ENCODE measurements at regions not wholly inside any gene's neighbourhood (a gene's known extent, or its start where the extent isn't known, plus 50 kb on each side); places are given as distances from the start of the nearest gene placed in this dataset.

- DNase-seq (ENCODE audit: insufficient read length, low spot score) (no peak), FAIRE-seq (no peak)
- TF ChIP-seq POLR2A (IDR thresholded peaks at IDR 0.05; ENCODE audit: low read depth, low read length) = no peak
Observed at GRCh38 chr12:124687174-124687902, 119.9 kb upstream of the NCOR2 start.

GRCh38 chr12:124686370-124687173 is 119.2 kb upstream of the NCOR2 start:
- no peak for TF ChIP-seq POLR2A (IDR thresholded peaks at IDR 0.05; ENCODE audit: low read depth, low read length)
- FAIRE-seq (no peak), DNase-seq (ENCODE audit: insufficient read length, low spot score) (peak; percentile 46)

GRCh38 chr12:124685689-124686369 is 118.4 kb upstream of the NCOR2 start:
- no peak for TF ChIP-seq POLR2A (IDR thresholded peaks at IDR 0.05; ENCODE audit: low read depth, low read length)
- no peak for FAIRE-seq
- peak; percentile 54 for DNase-seq (ENCODE audit: insufficient read length, low spot score)

- FAIRE-seq (no peak), DNase-seq (ENCODE audit: insufficient read length, low spot score) (peak; percentile 59)
- TF ChIP-seq POLR2A (IDR thresholded peaks at IDR 0.05; ENCODE audit: low read depth, low read length) = no peak
Observed at GRCh38 chr12:124684971-124685688, 117.7 kb upstream of the NCOR2 start.

- no peak for DNase-seq (ENCODE audit: insufficient read length, low spot score)
- TF ChIP-seq POLR2A (IDR thresholded peaks at IDR 0.05; ENCODE audit: low read depth, low read length) = no peak
- FAIRE-seq = no peak
Observed at GRCh38 chr12:124684496-124684895, 117.1 kb upstream of the NCOR2 start.

GRCh38 chr12:124683152-124684124 is 116.0 kb upstream of the NCOR2 start:
- DNase-seq (ENCODE audit: insufficient read length, low spot score) (no peak), FAIRE-seq (no peak)
- no peak for TF ChIP-seq POLR2A (IDR thresholded peaks at IDR 0.05; ENCODE audit: low read depth, low read length)

- TF ChIP-seq POLR2A (IDR thresholded peaks at IDR 0.05; ENCODE audit: low read depth, low read length) = no peak
- DNase-seq (ENCODE audit: insufficient read length, low spot score) (no peak), FAIRE-seq (no peak)
Observed at GRCh38 chr12:124682425-124683151, 115.2 kb upstream of the NCOR2 start.

GRCh38 chr12:124681779-124682391 is 114.5 kb upstream of the NCOR2 start:
- FAIRE-seq = no peak
- no peak for TF ChIP-seq POLR2A (IDR thresholded peaks at IDR 0.05; ENCODE audit: low read depth, low read length)

GRCh38 chr12:124680863-124681778 is 113.7 kb upstream of the NCOR2 start:
- DNase-seq (ENCODE audit: insufficient read length, low spot score) = peak; percentile 92
- no peak for TF ChIP-seq POLR2A (IDR thresholded peaks at IDR 0.05; ENCODE audit: low read depth, low read length)
- FAIRE-seq = no peak

More at GRCh38 chr12:124681779-124682391, 114.5 kb upstream of the NCOR2 start:
- peak; percentile 30 for DNase-seq (ENCODE audit: insufficient read length, low spot score)

GRCh38 chr12:124679533-124680371 is 112.3 kb upstream of the NCOR2 start:
- DNase-seq (ENCODE audit: insufficient read length, low spot score) (no peak), FAIRE-seq (no peak)
- TF ChIP-seq POLR2A (IDR thresholded peaks at IDR 0.05; ENCODE audit: low read depth, low read length) = no peak

Measured in H54 (cell line).